Keratinocyte (primary cell): ENCODE measurements at regions not wholly inside any gene's neighbourhood (a gene's known extent, or its start where the extent isn't known, plus 50 kb on each side); places are given as distances from the start of the nearest gene placed in this dataset.

ENCODE experiments used
- DNase-seq: peaks from one replicate; pipeline ENCODE4 v3.0.0-alpha.2; 2011; ENCODE audit warnings: low read depth, missing footprints, low spot score
- FAIRE-seq: peaks from 2 replicates; lab custom pipeline; 2011; peaks lifted over from hg19 to GRCh38; lab: Jason Lieb, UNC
- H2AFZ ChIP-seq: 2 replicates; pipeline ENCODE4 v1.6.0; 2012; ENCODE audit warnings: low read length, control low read depth, inconsistent platforms; ENCODE audit not compliant: control insufficient read depth
- H3K27ac ChIP-seq: 2 replicates; pipeline ENCODE4 v1.5.1; 2011; ENCODE audit warnings: low read length; ENCODE audit not compliant: control insufficient read depth, insufficient read depth
- H3K27me3 ChIP-seq: 3 replicates; pipeline ENCODE4 v1.6.0; 2011; ENCODE audit warnings: low read length; ENCODE audit not compliant: control insufficient read depth, insufficient read depth; ENCODE audit errors: extremely low read depth
- H3K36me3 ChIP-seq, 2 experiments: 2 replicates in 1 of 2; 3 replicates in 1 of 2; pipeline ENCODE4 v1.5.1; 2011; ENCODE audit warnings: low read length in 2 of 2, mild to moderate bottlenecking in 1 of 2; ENCODE audit not compliant: control insufficient read depth in 2 of 2, insufficient read depth in 2 of 2; ENCODE audit errors: extremely low read depth in 1 of 2
- H3K4me1 ChIP-seq: 3 replicates; pipeline ENCODE4 v1.5.1; 2011; ENCODE audit warnings: low read length; ENCODE audit not compliant: control insufficient read depth, insufficient read depth; ENCODE audit errors: extremely low read depth
- H3K4me2 ChIP-seq: 3 replicates; pipeline ENCODE4 v1.6.0; 2011; ENCODE audit warnings: low read depth, low read length; ENCODE audit not compliant: control insufficient read depth, insufficient read depth; ENCODE audit errors: extremely low read depth
- H3K4me3 ChIP-seq, 3 experiments: fragments of 200-600 bp in 1 of 3; sonication (generic) in 1 of 3; 2 replicates in 2 of 3; 3 replicates in 1 of 3; pipeline ENCODE4 v1.5.1; 2011 to 2016; ENCODE audit warnings: low read length in 3 of 3, mild to moderate bottlenecking in 3 of 3, control low read depth in 2 of 3, inconsistent platforms in 1 of 3, low read depth in 1 of 3, mixed read lengths in 1 of 3, mixed run types in 1 of 3, moderate library complexity in 1 of 3; ENCODE audit not compliant: control insufficient read depth in 2 of 3, insufficient read depth in 2 of 3; ENCODE audit errors: extremely low read depth in 1 of 3
- H3K79me2 ChIP-seq: 2 replicates; pipeline ENCODE4 v1.6.0; 2012; ENCODE audit warnings: low read length; ENCODE audit not compliant: control insufficient read depth, insufficient read depth
- H3K9ac ChIP-seq: 3 replicates; pipeline ENCODE4 v1.6.0; 2011; ENCODE audit warnings: low read length; ENCODE audit not compliant: control insufficient read depth, insufficient read depth; ENCODE audit errors: extremely low read depth
- H3K9me1 ChIP-seq: 3 replicates; pipeline ENCODE4 v1.6.0; 2011; ENCODE audit warnings: low read length; ENCODE audit not compliant: control insufficient read depth, insufficient read depth; ENCODE audit errors: extremely low read depth
- H3K9me3 ChIP-seq: 2 replicates; pipeline ENCODE4 v1.5.1; 2012; ENCODE audit warnings: low read depth, low read length; ENCODE audit not compliant: control insufficient read depth
- H4K20me1 ChIP-seq: 3 replicates; pipeline ENCODE4 v1.6.0; 2011; ENCODE audit warnings: low read length; ENCODE audit not compliant: control insufficient read depth, insufficient read depth; ENCODE audit errors: extremely low read depth
- CTCF ChIP-seq, 3 experiments: IDR thresholded peaks in 1 of 3; conservative IDR thresholded peaks in 1 of 3; optimal IDR thresholded peaks in 1 of 3; 2 replicates in 2 of 3; 3 replicates in 1 of 3; pipeline versions ENCODE3 to v1.5.1; 2011; ENCODE audit warnings: low read length in 3 of 3, mild to moderate bottlenecking in 3 of 3, moderate library complexity in 2 of 3, control low read depth in 1 of 3, inconsistent platforms in 1 of 3; ENCODE audit not compliant: insufficient read depth in 2 of 3; ENCODE audit errors: extremely low read depth in 1 of 3
- EZH2 ChIP-seq: IDR thresholded peaks from one replicate; pipeline ENCODE4 v1.6.1; 2012; ENCODE audit warnings: inconsistent platforms, mild to moderate bottlenecking, low read length, moderate library complexity
- dilution Hi-C: fragments of 300-500 bp; cut with MboI; formaldehyde crosslinking; loops from one replicate; pipeline ENCODE4 v1.7.0; 2020; ENCODE audit warnings: low sequenced_read_pairs; ENCODE audit not compliant: extremely low pct_ligation_motif_present

- H2AFZ ChIP-seq: no peak overlapping the region
- TF ChIP-seq EZH2 (no peak), CTCF (optimal IDR thresholded peaks at IDR 0.05 in 1 of 3, IDR thresholded peaks at IDR 0.05 in 1 of 3, conservative IDR thresholded peaks at IDR 0.05 in 1 of 3; ENCODE audit: extremely low read depth in 1 of 3, insufficient read depth in 2 of 3, low read length in 3 of 3) (peak in 1 of 3 experiments; percentile 55)
- no peaks in the 10 kb centered on the region for H3K9me3 ChIP-seq
- no peaks in the 10 kb centered on the region for H3K4me1 ChIP-seq
- no peaks in the 10 kb centered on the region for H3K9me1 ChIP-seq
- FAIRE-seq (no peak), DNase-seq (no peak)
- dilution Hi-C loops: no loop called here
- no peaks in the 10 kb centered on the region for H3K27me3 ChIP-seq
- no peak overlapping the region for H3K27ac ChIP-seq
- H3K4me2 ChIP-seq: no peak overlapping the region
- no peak overlapping the region for H3K9ac ChIP-seq
- H3K36me3 ChIP-seq: no peaks in the 10 kb centered on the region
- no peaks in the 10 kb centered on the region for H3K79me2 ChIP-seq
- no peaks in the 10 kb centered on the region for H4K20me1 ChIP-seq
- no peak overlapping the region for H3K4me3 ChIP-seq
Observed at GRCh38 chr22:22702237-22703202, 58.1 kb downstream of the GGTLC2 start.

DNA sequence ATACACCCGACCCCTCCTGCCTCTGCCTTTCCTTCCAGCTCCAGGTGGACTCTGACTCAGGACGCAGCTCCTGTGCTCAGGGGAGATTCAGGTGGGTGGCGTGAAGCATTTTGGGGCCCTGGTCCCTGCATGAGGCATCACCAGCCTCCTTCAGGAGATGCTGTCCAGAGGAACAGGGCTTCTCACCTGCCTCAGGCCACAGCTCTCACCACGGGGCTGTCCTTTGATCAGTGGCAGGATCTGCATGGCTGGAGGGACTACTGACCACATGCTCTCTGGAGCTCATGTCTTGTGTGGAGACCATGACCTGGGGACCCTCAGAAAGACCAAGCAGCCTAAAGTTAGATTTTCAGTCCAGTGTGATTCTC, 58.8 kb downstream of the GGTLC2 start:
- Histone ChIP-seq H3K9me3 (no peaks in the 10 kb centered on the region), H4K20me1 (no peaks in the 10 kb centered on the region), H3K27ac (no peak overlapping the region), H3K4me2 (no peak overlapping the region), H3K79me2 (no peaks in the 10 kb centered on the region), H3K9ac (no peak overlapping the region), H3K36me3 (no peaks in the 10 kb centered on the region), H3K4me1 (no peaks in the 10 kb centered on the region), H3K9me1 (no peaks in the 10 kb centered on the region), H3K27me3 (no peaks in the 10 kb centered on the region), H3K4me3 (no peak overlapping the region), H2AFZ (no peak overlapping the region)
- FAIRE-seq: no peak
- dilution Hi-C loops: no loop called here
- TF ChIP-seq CTCF (optimal IDR thresholded peaks at IDR 0.05 in 1 of 3, IDR thresholded peaks at IDR 0.05 in 1 of 3, conservative IDR thresholded peaks at IDR 0.05 in 1 of 3; ENCODE audit: extremely low read depth in 1 of 3, insufficient read depth in 2 of 3, low read length in 3 of 3) (no peak), EZH2 (no peak)
- DNase-seq: no peak
